GM19193 (cell line): ENCODE measurements at regions not wholly inside any gene's neighbourhood (a gene's known extent, or its start where the extent isn't known, plus 50 kb on each side); places are given as distances from the start of the nearest gene placed in this dataset.

ENCODE experiments used
- POLR2A ChIP-seq: IDR thresholded peaks from 4 replicates; pipeline ENCODE4 v1.6.1; 2011; ENCODE audit not compliant: insufficient read depth, insufficient read length; ENCODE audit errors: extremely low read depth

GRCh38 chr2:41990245-41990644 is 57.6 kb upstream of the PKDCC start:
- no peak for TF ChIP-seq POLR2A

DNA sequence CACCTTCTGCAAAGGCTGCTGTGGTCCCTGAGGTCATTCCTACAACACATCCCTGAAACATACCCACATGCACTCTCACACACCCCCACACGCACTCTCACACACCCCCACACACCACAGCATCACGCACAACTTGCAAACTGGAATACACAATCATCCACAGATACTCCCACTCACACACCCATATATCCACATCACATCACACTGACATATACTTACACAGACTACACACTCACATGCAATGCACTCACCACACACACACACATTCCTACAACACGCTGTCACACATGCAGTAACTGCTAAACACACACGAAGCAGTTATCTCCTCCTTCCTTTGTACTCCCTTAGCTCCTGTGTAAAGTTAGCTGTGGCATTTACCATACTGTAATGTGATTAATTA is 57.1 kb upstream of the PKDCC start:
- no peak for TF ChIP-seq POLR2A

DNA sequence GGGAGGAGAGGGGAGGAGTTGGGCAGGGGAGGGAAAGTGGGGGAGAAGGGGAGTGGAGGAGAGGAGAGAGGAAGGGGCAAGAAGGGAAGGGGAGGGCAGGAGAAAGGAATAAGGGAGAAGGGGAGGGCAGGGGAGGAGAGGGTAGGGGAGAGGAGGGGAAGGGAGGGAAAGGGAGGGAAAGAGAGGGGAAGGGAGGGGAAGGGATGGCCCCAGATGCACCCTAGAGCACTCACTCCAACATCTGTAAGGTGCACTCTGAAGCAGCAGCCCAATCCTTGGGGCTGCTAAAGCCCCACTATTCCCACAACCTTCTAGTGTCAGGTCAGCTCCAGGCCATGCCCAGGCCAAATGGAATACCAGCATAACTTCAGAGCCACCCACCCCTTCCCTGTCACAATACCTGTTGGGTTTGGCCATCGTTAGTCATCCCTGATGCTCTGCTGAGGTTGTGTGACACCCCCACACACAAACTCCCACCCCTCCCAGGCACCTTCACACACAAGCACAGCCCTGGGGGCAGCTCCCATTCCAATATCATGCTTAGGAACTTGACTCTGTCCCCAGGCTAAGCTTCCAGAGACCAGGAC is 55.7 kb upstream of the PKDCC start:
- no peak for TF ChIP-seq POLR2A

GRCh38 chr2:41992671-41993434 is 55.0 kb upstream of the PKDCC start:
- TF ChIP-seq POLR2A, result no peak

- no peak for TF ChIP-seq POLR2A
Measured at GRCh38 chr2:41993435-41993925, 54.3 kb upstream of the PKDCC start.

GRCh38 chr2:41994233-41994637 is 53.6 kb upstream of the PKDCC start:
- no peak for TF ChIP-seq POLR2A

DNA sequence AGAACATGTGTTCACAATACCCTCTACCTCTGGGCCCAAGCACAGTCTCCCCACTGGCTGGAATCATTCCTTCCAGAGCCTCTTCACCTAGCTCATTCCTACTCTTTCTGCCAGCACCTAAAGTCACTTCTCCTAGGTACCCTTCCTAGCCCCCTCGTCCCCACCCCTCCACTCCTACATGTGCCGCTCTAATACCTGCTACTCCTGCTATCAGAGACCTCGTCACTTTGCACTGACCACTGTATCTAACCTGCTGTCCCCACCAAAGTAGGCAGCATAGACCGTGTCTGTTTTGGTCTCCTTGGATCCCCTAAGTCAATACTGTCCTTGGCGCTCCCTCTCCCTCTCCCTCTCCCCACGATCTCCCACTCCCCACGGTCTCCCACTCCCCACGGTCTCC is 53.2 kb upstream of the PKDCC start:
- no peak for TF ChIP-seq POLR2A

DNA sequence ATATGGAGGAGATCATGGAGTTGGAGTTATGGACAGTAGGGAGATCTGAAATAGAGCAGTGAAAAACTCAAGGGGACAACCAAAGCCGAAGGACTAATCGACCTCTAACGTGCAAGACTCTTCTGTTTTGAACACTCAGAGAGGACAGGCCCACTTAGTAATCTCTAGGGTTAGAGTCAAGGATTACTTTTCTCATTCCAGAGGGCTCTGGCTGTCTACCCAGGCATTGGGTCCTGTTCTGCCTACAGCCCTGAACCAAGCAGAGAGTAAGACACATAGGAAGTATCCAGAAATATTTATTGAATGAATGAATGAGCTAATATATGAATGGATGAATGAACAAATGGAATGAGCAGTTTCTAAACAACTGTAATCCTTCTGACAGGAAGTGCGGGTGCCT is 50.3 kb upstream of the PKDCC start:
- no peak for TF ChIP-seq POLR2A
